ENCODE measurements at regions not wholly inside any gene's neighbourhood (a gene's known extent, or its start where the extent isn't known, plus 50 kb on each side); places are given as distances from the start of the nearest gene placed in this dataset.

- TF ChIP-seq CTCF (IDR thresholded peaks at IDR 0.05; ENCODE audit: insufficient read depth, low read length, poor library complexity, severe bottlenecking) (no peak), EZH2phosphoT487 (conservative IDR thresholded peaks at IDR 0.05; ENCODE audit: low read length) (no peak)
Observed at GRCh38 chr9:86491468-86492266, 137.5 kb upstream of the TUT7 start.
